Karpas-422 (cell line): ENCODE measurements at regions not wholly inside any gene's neighbourhood (a gene's known extent, or its start where the extent isn't known, plus 50 kb on each side); places are given as distances from the start of the nearest gene placed in this dataset.
"Not testable (repeated sequence)": the region's sequence is repeated elsewhere in the genome, so short reads cannot be mapped to it uniquely, and the experiment has no call there.

ENCODE experiments used
- DNase-seq: peaks from one replicate; pipeline ENCODE4 v3.0.0-alpha.2; 2015
- H2AFZ ChIP-seq: fragments of 200-600 bp; sonication (generic); 2 replicates; pipeline ENCODE4 v1.6.1; 2014; ENCODE audit warnings: antibody characterized with exemption, low read length, mixed read lengths
- H3K27ac ChIP-seq: fragments of 200-600 bp; sonication (generic); 2 replicates; pipeline ENCODE4 v1.5.1; 2014; ENCODE audit warnings: mild to moderate bottlenecking, low read length, moderate library complexity
- H3K27me3 ChIP-seq: fragments of 200-600 bp; sonication (generic); 2 replicates; pipeline ENCODE4 v1.6.1; 2014; ENCODE audit warnings: low read length, mixed read lengths
- H3K36me3 ChIP-seq: fragments of 200-600 bp; sonication (generic); 2 replicates; pipeline ENCODE4 v1.6.1; 2014; ENCODE audit warnings: low read length, mixed read lengths; ENCODE audit not compliant: insufficient read depth
- H3K4me1 ChIP-seq: fragments of 200-600 bp; sonication (generic); 2 replicates; pipeline ENCODE4 v1.6.1; 2014; ENCODE audit warnings: mild to moderate bottlenecking, low read length, mixed read lengths
- H3K4me2 ChIP-seq: fragments of 200-600 bp; sonication (generic); 2 replicates; pipeline ENCODE4 v1.6.1; 2014; ENCODE audit warnings: low read length, low read depth, mild to moderate bottlenecking; ENCODE audit not compliant: poor library complexity, severe bottlenecking
- H3K4me3 ChIP-seq: fragments of 200-600 bp; sonication (generic); 2 replicates; pipeline ENCODE4 v1.5.1; 2014; ENCODE audit warnings: mild to moderate bottlenecking, antibody characterized with exemption, low read length, mixed read lengths
- H3K79me2 ChIP-seq: fragments of 200-600 bp; sonication (generic); 2 replicates; pipeline ENCODE4 v1.6.1; 2014; ENCODE audit warnings: mild to moderate bottlenecking, low read length, mixed read lengths
- H3K9ac ChIP-seq: fragments of 200-600 bp; sonication (generic); 2 replicates; pipeline ENCODE4 v1.6.0; 2014; ENCODE audit warnings: low read length
- H3K9me2 ChIP-seq: fragments of 200-600 bp; sonication (generic), shearing (Covaris generic); replicated peaks from 2 replicates; pipeline ENCODE4 v1.6.0; 2014; ENCODE audit warnings: mild to moderate bottlenecking, low read length, moderate library complexity; ENCODE audit not compliant: insufficient read depth
- H3K9me3 ChIP-seq: fragments of 300-700, 200-600 bp; sonication (generic); 2 replicates; pipeline ENCODE4 v1.6.1; 2014; ENCODE audit warnings: low read length, mixed read lengths
- H4K20me1 ChIP-seq: fragments of 200-600 bp; sonication (generic); 2 replicates; pipeline ENCODE4 v1.6.1; 2014; ENCODE audit warnings: mild to moderate bottlenecking, antibody characterized with exemption, low read length, low read depth; ENCODE audit not compliant: insufficient read depth

GRCh38 chr10:90088024-90088317 lies 386.6 kb downstream of the KIF20B start:
- Histone ChIP-seq H4K20me1 (no peaks in the 10 kb centered on the region), H3K4me2 (no peak overlapping the region), H3K4me3 (no peak overlapping the region), H3K9ac (no peak overlapping the region), H3K9me3 (no peaks in the 10 kb centered on the region), H3K9me2 (no peaks in the 10 kb centered on the region), H3K27ac (no peak overlapping the region), H3K36me3 (no peaks in the 10 kb centered on the region), H3K4me1 (no peaks in the 10 kb centered on the region), H3K27me3 (no peaks in the 10 kb centered on the region), H2AFZ (no peak overlapping the region), H3K79me2 (no peaks in the 10 kb centered on the region)
- DNase-seq: no peak

DNA sequence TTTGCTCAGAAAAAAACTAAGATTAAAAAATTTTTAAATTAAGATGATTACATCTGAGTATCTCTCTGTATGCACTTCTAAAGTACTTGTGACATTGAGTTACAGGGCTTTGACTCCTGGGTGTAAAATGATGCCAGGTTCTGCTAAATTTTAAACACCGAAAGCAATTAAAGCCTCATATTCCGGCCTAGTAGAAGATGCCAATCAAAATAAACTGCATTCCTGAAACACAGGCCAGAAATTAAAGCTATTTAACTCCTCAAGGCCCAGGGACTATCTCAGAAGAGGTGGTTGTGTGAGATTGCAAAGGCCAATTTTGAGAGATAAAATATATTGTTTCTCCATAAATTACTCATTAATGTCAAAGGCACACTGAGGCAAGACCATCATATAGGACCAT lies 388.3 kb downstream of the KIF20B start:
- Histone ChIP-seq H3K36me3 (no peaks in the 10 kb centered on the region), H4K20me1 (no peaks in the 10 kb centered on the region), H3K4me3 (no peak overlapping the region), H3K9ac (no peak overlapping the region), H3K27me3 (no peaks in the 10 kb centered on the region), H3K27ac (no peak overlapping the region), H2AFZ (no peak overlapping the region), H3K79me2 (no peaks in the 10 kb centered on the region), H3K9me2 (no peaks in the 10 kb centered on the region), H3K4me2 (no peak overlapping the region), H3K9me3 (no peaks in the 10 kb centered on the region), H3K4me1 (no peaks in the 10 kb centered on the region)
- no peak for DNase-seq

GRCh38 chr10:90096196-90096595 lies 394.8 kb downstream of the KIF20B start:
- Histone ChIP-seq H4K20me1 (no peaks in the 10 kb centered on the region), H3K4me2 (no peak overlapping the region), H3K9ac (no peak overlapping the region), H2AFZ (no peak overlapping the region), H3K4me3 (no peak overlapping the region), H3K9me2 (no peaks in the 10 kb centered on the region), H3K9me3 (no peaks in the 10 kb centered on the region), H3K79me2 (no peaks in the 10 kb centered on the region), H3K4me1 (no peaks in the 10 kb centered on the region), H3K27ac (no peak overlapping the region), H3K27me3 (no peaks in the 10 kb centered on the region), H3K36me3 (no peaks in the 10 kb centered on the region)
- no peak for DNase-seq

GRCh38 chr10:90107581-90107980 lies 406.2 kb downstream of the KIF20B start:
- not testable (repeated sequence) for H3K9me3 ChIP-seq, H2AFZ ChIP-seq, H3K4me2 ChIP-seq, H3K9me2 ChIP-seq, H3K27me3 ChIP-seq, H3K36me3 ChIP-seq, H3K4me1 ChIP-seq, DNase-seq, H3K27ac ChIP-seq, H4K20me1 ChIP-seq, H3K79me2 ChIP-seq, H3K9ac ChIP-seq, H3K4me3 ChIP-seq

DNA sequence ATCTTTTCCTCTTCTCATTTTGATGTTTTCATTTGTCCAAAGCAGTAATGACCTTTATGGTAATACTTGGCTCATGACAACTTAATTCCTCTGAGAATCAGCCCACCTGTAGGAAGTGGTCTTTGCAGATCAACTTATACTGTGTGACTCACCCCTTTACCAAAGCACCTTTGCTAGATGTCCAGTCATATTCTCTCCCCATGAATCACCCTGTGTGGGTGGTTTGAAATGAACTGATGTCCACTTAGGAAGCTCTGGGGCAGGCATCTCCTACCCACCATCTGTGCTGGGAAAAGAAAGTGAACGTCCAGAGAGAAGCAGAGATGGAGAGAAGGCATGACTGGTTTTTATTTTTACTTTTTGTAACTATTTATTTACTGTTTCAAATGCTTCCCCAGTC lies 410.3 kb downstream of the KIF20B start:
- H3K9me3 ChIP-seq: no peaks in the 10 kb centered on the region
- H2AFZ ChIP-seq: no peak overlapping the region
- no peaks in the 10 kb centered on the region for H3K27me3 ChIP-seq
- H4K20me1 ChIP-seq: no peaks in the 10 kb centered on the region
- no peaks in the 10 kb centered on the region for H3K79me2 ChIP-seq
- H3K9me2 ChIP-seq: no peaks in the 10 kb centered on the region
- no peaks in the 10 kb centered on the region for H3K4me1 ChIP-seq
- no peak overlapping the region for H3K27ac ChIP-seq
- H3K4me2 ChIP-seq: no peak overlapping the region
- H3K4me3 ChIP-seq: no peak overlapping the region
- no peak overlapping the region for H3K9ac ChIP-seq
- DNase-seq: no peak
- no peaks in the 10 kb centered on the region for H3K36me3 ChIP-seq

DNA sequence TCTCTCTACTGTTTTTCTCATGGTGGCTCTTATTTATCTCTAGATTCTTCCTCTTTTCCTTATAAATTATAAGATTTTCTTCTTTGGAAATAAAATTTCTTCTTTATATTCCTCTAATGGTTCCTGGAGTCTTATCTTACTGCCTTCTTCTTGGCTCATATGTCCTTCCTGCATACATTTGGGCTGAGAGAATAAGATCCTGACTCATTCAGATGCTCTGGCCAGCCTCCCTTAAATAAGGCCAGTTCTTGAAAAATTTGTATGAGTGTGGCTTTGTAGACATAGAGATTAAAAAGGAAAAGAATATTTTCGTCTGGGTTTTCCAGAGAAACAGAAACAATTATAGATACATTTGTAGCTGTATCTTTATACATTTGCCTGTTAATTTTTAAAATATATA lies 411.3 kb downstream of the KIF20B start:
- H3K4me3 ChIP-seq: no peak overlapping the region
- no peaks in the 10 kb centered on the region for H3K9me2 ChIP-seq
- DNase-seq: no peak
- no peaks in the 10 kb centered on the region for H3K27me3 ChIP-seq
- H4K20me1 ChIP-seq: no peaks in the 10 kb centered on the region
- no peak overlapping the region for H3K9ac ChIP-seq
- no peak overlapping the region for H2AFZ ChIP-seq
- H3K27ac ChIP-seq: no peak overlapping the region
- no peaks in the 10 kb centered on the region for H3K36me3 ChIP-seq
- no peak overlapping the region for H3K4me2 ChIP-seq
- H3K9me3 ChIP-seq: no peaks in the 10 kb centered on the region
- H3K4me1 ChIP-seq: no peaks in the 10 kb centered on the region
- H3K79me2 ChIP-seq: no peaks in the 10 kb centered on the region

- H3K9me2 ChIP-seq, H2AFZ ChIP-seq, H4K20me1 ChIP-seq, H3K4me3 ChIP-seq, H3K4me2 ChIP-seq, H3K79me2 ChIP-seq, H3K27me3 ChIP-seq, H3K36me3 ChIP-seq, H3K27ac ChIP-seq, H3K9ac ChIP-seq, H3K4me1 ChIP-seq, H3K9me3 ChIP-seq, DNase-seq: not testable (repeated sequence)
These were observed 417.2 kb downstream of the KIF20B start for GRCh38 chr10:90118567-90118966.

- H3K9me2 ChIP-seq, H3K4me3 ChIP-seq, H3K4me2 ChIP-seq, DNase-seq, H4K20me1 ChIP-seq, H2AFZ ChIP-seq, H3K36me3 ChIP-seq, H3K27me3 ChIP-seq, H3K27ac ChIP-seq, H3K9ac ChIP-seq, H3K4me1 ChIP-seq, H3K79me2 ChIP-seq, H3K9me3 ChIP-seq: not testable (repeated sequence)
These were observed 418.4 kb downstream of the KIF20B start for GRCh38 chr10:90119631-90120280.
